ENCODE measurements at regions not wholly inside any gene's neighbourhood (a gene's known extent, or its start where the extent isn't known, plus 50 kb on each side); places are given as distances from the start of the nearest gene placed in this dataset.

GRCh38 chr2:228344531-228344930 is 163.0 kb upstream of the SPHKAP start:
- Mint-ChIP-seq H3K4me3 (no peak overlapping the region), H3K27ac (no peak overlapping the region), H3K36me3 (no peaks in the 10 kb centered on the region), H3K27me3 (ENCODE audit: low read depth in 3 of 3) (peaks cover 0 to 2% (median 2%) of the 10 kb centered on the region in 3 donors), H3K4me1 (no peaks in the 10 kb centered on the region), H3K9me3 (peaks cover 11 to 66% (median 25%) of the 10 kb centered on the region in 6 donors)
- no peak for DNase-seq

- H3K4me3 Mint-ChIP-seq, result no peak overlapping the region
- DNase-seq, result no peak
- H3K9me3 Mint-ChIP-seq, result peaks cover 13 to 50% (median 19%) of the 10 kb centered on the region in 6 donors
- no peaks in the 10 kb centered on the region for H3K4me1 Mint-ChIP-seq
- H3K27me3 Mint-ChIP-seq (ENCODE audit: low read depth in 3 of 3), result no peaks in the 10 kb centered on the region
- H3K36me3 Mint-ChIP-seq, result no peaks in the 10 kb centered on the region
- H3K27ac Mint-ChIP-seq, result no peak overlapping the region
Measured at GRCh38 chr2:228339525-228339924, 158.0 kb upstream of the SPHKAP start.

GRCh38 chr2:228334180-228334579 is 152.7 kb upstream of the SPHKAP start:
- Mint-ChIP-seq H3K27ac (no peak overlapping the region), H3K36me3 (no peaks in the 10 kb centered on the region), H3K9me3 (peaks cover 9 to 45% (median 21%) of the 10 kb centered on the region in 6 donors), H3K4me3 (no peak overlapping the region), H3K27me3 (ENCODE audit: low read depth in 3 of 3) (no peaks in the 10 kb centered on the region), H3K4me1 (no peaks in the 10 kb centered on the region)
- DNase-seq, result no peak

- H3K27me3 Mint-ChIP-seq (ENCODE audit: low read depth in 3 of 3), result no peaks in the 10 kb centered on the region
- peaks cover 17 to 72% (median 34%) of the 10 kb centered on the region in 6 donors for H3K9me3 Mint-ChIP-seq
- H3K27ac Mint-ChIP-seq, result no peak overlapping the region
- DNase-seq, result no peak
- H3K36me3 Mint-ChIP-seq, result peaks cover 0 to 7% (median 0%) of the 10 kb centered on the region in 3 donors
- no peaks in the 10 kb centered on the region for H3K4me1 Mint-ChIP-seq
- no peak overlapping the region for H3K4me3 Mint-ChIP-seq
Measured at GRCh38 chr2:228329282-228329681, 147.8 kb upstream of the SPHKAP start.

- H3K27me3 Mint-ChIP-seq (ENCODE audit: low read depth in 3 of 3), result no peaks in the 10 kb centered on the region
- H3K36me3 Mint-ChIP-seq, result no peaks in the 10 kb centered on the region
- no peak overlapping the region for H3K27ac Mint-ChIP-seq
- no peaks in the 10 kb centered on the region for H3K4me1 Mint-ChIP-seq
- peaks cover 2 to 49% (median 11%) of the 10 kb centered on the region in 6 donors for H3K9me3 Mint-ChIP-seq
- DNase-seq, result no peak
- H3K4me3 Mint-ChIP-seq, result no peak overlapping the region
Measured at GRCh38 chr2:228321015-228321414, 139.5 kb upstream of the SPHKAP start.

- DNase-seq, result no peak
- Mint-ChIP-seq H3K4me3 (no peak overlapping the region), H3K4me1 (no peaks in the 10 kb centered on the region), H3K27ac (no peak overlapping the region), H3K36me3 (no peaks in the 10 kb centered on the region), H3K27me3 (ENCODE audit: low read depth in 3 of 3) (no peaks in the 10 kb centered on the region), H3K9me3 (peaks cover 0 to 49% (median 9%) of the 10 kb centered on the region in 6 donors)
Measured at GRCh38 chr2:228318218-228318617, 136.7 kb upstream of the SPHKAP start.

GRCh38 chr2:228312172-228312571 is 130.7 kb upstream of the SPHKAP start:
- H3K9me3 Mint-ChIP-seq, result peaks cover 1 to 37% (median 9%) of the 10 kb centered on the region in 6 donors
- no peaks in the 10 kb centered on the region for H3K36me3 Mint-ChIP-seq
- DNase-seq, result no peak
- H3K27me3 Mint-ChIP-seq (ENCODE audit: low read depth in 3 of 3), result no peaks in the 10 kb centered on the region
- no peak overlapping the region for H3K4me3 Mint-ChIP-seq
- H3K27ac Mint-ChIP-seq, result no peak overlapping the region
- no peaks in the 10 kb centered on the region for H3K4me1 Mint-ChIP-seq

- H3K27ac Mint-ChIP-seq, result no peak overlapping the region
- DNase-seq, result no peak
- H3K4me3 Mint-ChIP-seq, result no peak overlapping the region
- H3K4me1 Mint-ChIP-seq, result no peaks in the 10 kb centered on the region
- peaks cover 5 to 35% (median 11%) of the 10 kb centered on the region in 6 donors for H3K9me3 Mint-ChIP-seq
- H3K27me3 Mint-ChIP-seq (ENCODE audit: low read depth in 3 of 3), result no peaks in the 10 kb centered on the region
- H3K36me3 Mint-ChIP-seq, result no peaks in the 10 kb centered on the region
Measured at GRCh38 chr2:228303960-228304359, 122.5 kb upstream of the SPHKAP start.

- H3K27me3 Mint-ChIP-seq (ENCODE audit: low read depth in 3 of 3), result no peaks in the 10 kb centered on the region
- H3K36me3 Mint-ChIP-seq, result no peaks in the 10 kb centered on the region
- peaks cover 6 to 36% (median 19%) of the 10 kb centered on the region in 6 donors for H3K9me3 Mint-ChIP-seq
- H3K27ac Mint-ChIP-seq, result no peak overlapping the region
- H3K4me1 Mint-ChIP-seq, result no peaks in the 10 kb centered on the region
- no peak overlapping the region for H3K4me3 Mint-ChIP-seq
- DNase-seq, result no peak
Measured at GRCh38 chr2:228283491-228284171, 102.1 kb upstream of the SPHKAP start.

- Mint-ChIP-seq H3K27ac (no peak overlapping the region), H3K4me3 (no peak overlapping the region), H3K27me3 (ENCODE audit: low read depth in 3 of 3) (no peaks in the 10 kb centered on the region), H3K4me1 (no peaks in the 10 kb centered on the region), H3K36me3 (no peaks in the 10 kb centered on the region), H3K9me3 (peaks cover 6 to 29% (median 18%) of the 10 kb centered on the region in 6 donors)
- no peak for DNase-seq
Measured at GRCh38 chr2:228282376-228282775, 100.9 kb upstream of the SPHKAP start.

GRCh38 chr2:228273159-228273558 is 91.7 kb upstream of the SPHKAP start:
- no peak for DNase-seq
- H3K27ac Mint-ChIP-seq, result no peak overlapping the region
- no peak overlapping the region for H3K4me3 Mint-ChIP-seq
- H3K9me3 Mint-ChIP-seq, result peaks cover 6 to 43% (median 17%) of the 10 kb centered on the region in 6 donors
- H3K27me3 Mint-ChIP-seq (ENCODE audit: low read depth in 3 of 3), result no peaks in the 10 kb centered on the region
- no peaks in the 10 kb centered on the region for H3K4me1 Mint-ChIP-seq
- no peaks in the 10 kb centered on the region for H3K36me3 Mint-ChIP-seq

- Mint-ChIP-seq H3K36me3 (no peaks in the 10 kb centered on the region), H3K9me3 (peaks cover 5 to 50% (median 14%) of the 10 kb centered on the region in 6 donors), H3K27me3 (ENCODE audit: low read depth in 3 of 3) (peaks cover 0 to 2% (median 0%) of the 10 kb centered on the region in 3 donors), H3K4me3 (no peak overlapping the region), H3K27ac (no peak overlapping the region), H3K4me1 (no peaks in the 10 kb centered on the region)
- no peak for DNase-seq
Measured at GRCh38 chr2:228269351-228269750, 87.9 kb upstream of the SPHKAP start.

- DNase-seq, result no peak
- H3K27me3 Mint-ChIP-seq (ENCODE audit: low read depth in 3 of 3), result peaks cover 0 to 2% (median 0%) of the 10 kb centered on the region in 3 donors
- no peak overlapping the region for H3K4me3 Mint-ChIP-seq
- H3K36me3 Mint-ChIP-seq, result no peaks in the 10 kb centered on the region
- peaks cover 5 to 44% (median 13%) of the 10 kb centered on the region in 6 donors for H3K9me3 Mint-ChIP-seq
- H3K27ac Mint-ChIP-seq, result no peak overlapping the region
- H3K4me1 Mint-ChIP-seq, result no peaks in the 10 kb centered on the region
Measured at GRCh38 chr2:228268756-228269155, 87.3 kb upstream of the SPHKAP start.

- no peaks in the 10 kb centered on the region for H3K4me1 Mint-ChIP-seq
- H3K9me3 Mint-ChIP-seq, result peaks cover 5 to 40% (median 13%) of the 10 kb centered on the region in 6 donors
- no peak overlapping the region for H3K27ac Mint-ChIP-seq
- no peaks in the 10 kb centered on the region for H3K36me3 Mint-ChIP-seq
- H3K27me3 Mint-ChIP-seq (ENCODE audit: low read depth in 3 of 3), result peaks cover 0 to 2% (median 0%) of the 10 kb centered on the region in 3 donors
- no peak for DNase-seq
- no peak overlapping the region for H3K4me3 Mint-ChIP-seq
Measured at GRCh38 chr2:228268301-228268700, 86.8 kb upstream of the SPHKAP start.

GRCh38 chr2:228263156-228263555 is 81.7 kb upstream of the SPHKAP start:
- H3K4me3 Mint-ChIP-seq, result no peak overlapping the region
- no peaks in the 10 kb centered on the region for H3K4me1 Mint-ChIP-seq
- no peaks in the 10 kb centered on the region for H3K36me3 Mint-ChIP-seq
- H3K9me3 Mint-ChIP-seq, result peaks cover 7 to 49% (median 17%) of the 10 kb centered on the region in 6 donors
- H3K27me3 Mint-ChIP-seq (ENCODE audit: low read depth in 3 of 3), result peaks cover 0 to 3% (median 2%) of the 10 kb centered on the region in 3 donors
- no peak overlapping the region for H3K27ac Mint-ChIP-seq
- DNase-seq, result no peak
